Epithelial cell of esophagus (primary cell): ENCODE measurements at regions not wholly inside any gene's neighbourhood (a gene's known extent, or its start where the extent isn't known, plus 50 kb on each side); places are given as distances from the start of the nearest gene placed in this dataset.
A peak's percentile ranks its signal among the peaks of the same experiment; 100 is the strongest.

Experiments
- DNase-seq: peaks from one replicate; pipeline ENCODE4 v3.0.0; 2010; ENCODE audit warnings: low read depth
- H3K4me3 ChIP-seq: 2 replicates; pipeline ENCODE4 v1.5.1; 2011; ENCODE audit warnings: mild to moderate bottlenecking, low read length, control low read depth
- CTCF ChIP-seq: IDR thresholded peaks from 2 replicates; pipeline ENCODE4 v1.5.1; 2011; ENCODE audit warnings: low read depth, mild to moderate bottlenecking, low read length, control low read depth, inconsistent platforms; ENCODE audit not compliant: insufficient read depth; ENCODE audit errors: missing control alignments

DNA sequence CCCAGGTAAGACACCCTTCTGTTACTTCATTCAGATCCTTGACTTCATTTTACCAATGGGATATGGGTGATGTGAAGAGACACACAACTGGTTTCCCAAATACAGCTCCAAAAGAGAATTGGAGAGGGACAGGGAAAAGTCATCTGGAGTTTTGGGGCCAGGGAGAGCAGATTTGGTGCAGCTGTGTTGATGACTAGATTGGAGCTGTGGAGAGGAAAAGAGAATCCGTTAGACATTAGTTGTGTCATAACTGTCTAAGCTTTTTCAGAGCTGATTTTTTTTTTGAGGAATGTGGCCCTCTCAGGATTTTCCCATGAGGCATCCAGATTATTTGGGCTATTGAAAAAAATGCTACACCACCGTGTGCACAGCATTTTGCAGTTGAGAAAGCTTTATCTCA is 423.4 kb downstream of the DMAC1 start:
- DNase-seq: no peak
- TF ChIP-seq CTCF: no peak

DNA sequence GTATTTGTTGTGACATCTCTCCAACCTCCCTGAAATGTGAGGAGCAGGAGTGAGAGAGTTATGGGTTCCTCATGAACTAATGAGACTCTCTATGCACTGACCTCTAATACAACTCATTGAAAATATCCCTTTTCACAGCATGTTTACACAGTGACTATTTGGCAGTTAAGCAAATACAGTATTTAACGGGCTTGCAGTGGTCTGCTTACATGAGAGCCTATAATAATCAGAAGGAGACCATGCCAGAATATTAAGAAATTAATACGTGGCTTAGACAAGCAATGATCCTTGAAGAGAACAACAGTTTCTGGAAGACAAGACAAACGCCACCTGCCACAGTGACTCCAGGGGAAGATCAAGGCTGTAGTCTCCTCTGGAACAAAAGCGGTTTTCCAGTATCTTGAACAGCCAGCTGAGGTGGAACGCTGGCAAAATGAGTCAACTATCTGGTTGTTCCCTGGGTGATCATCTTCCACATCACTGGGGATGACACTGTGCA is 424.5 kb downstream of the DMAC1 start:
- no peak for DNase-seq
- TF ChIP-seq CTCF: no peak
- H3K4me3 ChIP-seq: no peak overlapping the region

More for the DNA sequence above, 423.4 kb downstream of the DMAC1 start:
- no peak overlapping the region for H3K4me3 ChIP-seq

DNA sequence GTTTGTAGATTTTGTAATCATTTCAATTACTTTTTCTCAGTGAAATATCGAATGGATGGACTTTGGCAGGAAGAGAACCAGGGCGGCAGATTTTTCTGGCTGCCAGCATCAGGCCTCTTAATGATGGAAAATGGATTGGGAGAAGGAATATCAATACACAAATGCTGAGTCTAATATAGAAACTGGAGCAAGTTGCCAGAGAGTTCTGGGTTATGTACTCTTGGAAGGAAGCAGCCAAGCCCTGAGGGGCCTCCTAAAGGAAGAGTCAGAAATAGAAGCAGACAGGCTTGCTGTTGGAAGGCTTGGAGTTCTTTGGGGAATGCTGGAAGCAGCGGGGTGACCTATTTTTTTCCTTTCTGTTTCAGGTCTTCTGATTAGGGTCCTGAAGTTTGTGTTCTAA is 428.6 kb downstream of the DMAC1 start:
- TF ChIP-seq CTCF: no peak
- DNase-seq: no peak
- H3K4me3 ChIP-seq: no peak overlapping the region

GRCh38 chr9:7370381-7370780 is 429.2 kb downstream of the DMAC1 start:
- H3K4me3 ChIP-seq: no peak overlapping the region
- TF ChIP-seq CTCF: no peak
- DNase-seq: no peak

GRCh38 chr9:7369384-7369821 is 430.2 kb downstream of the DMAC1 start:
- no peak for TF ChIP-seq CTCF
- H3K4me3 ChIP-seq: no peak overlapping the region
- DNase-seq: no peak

DNA sequence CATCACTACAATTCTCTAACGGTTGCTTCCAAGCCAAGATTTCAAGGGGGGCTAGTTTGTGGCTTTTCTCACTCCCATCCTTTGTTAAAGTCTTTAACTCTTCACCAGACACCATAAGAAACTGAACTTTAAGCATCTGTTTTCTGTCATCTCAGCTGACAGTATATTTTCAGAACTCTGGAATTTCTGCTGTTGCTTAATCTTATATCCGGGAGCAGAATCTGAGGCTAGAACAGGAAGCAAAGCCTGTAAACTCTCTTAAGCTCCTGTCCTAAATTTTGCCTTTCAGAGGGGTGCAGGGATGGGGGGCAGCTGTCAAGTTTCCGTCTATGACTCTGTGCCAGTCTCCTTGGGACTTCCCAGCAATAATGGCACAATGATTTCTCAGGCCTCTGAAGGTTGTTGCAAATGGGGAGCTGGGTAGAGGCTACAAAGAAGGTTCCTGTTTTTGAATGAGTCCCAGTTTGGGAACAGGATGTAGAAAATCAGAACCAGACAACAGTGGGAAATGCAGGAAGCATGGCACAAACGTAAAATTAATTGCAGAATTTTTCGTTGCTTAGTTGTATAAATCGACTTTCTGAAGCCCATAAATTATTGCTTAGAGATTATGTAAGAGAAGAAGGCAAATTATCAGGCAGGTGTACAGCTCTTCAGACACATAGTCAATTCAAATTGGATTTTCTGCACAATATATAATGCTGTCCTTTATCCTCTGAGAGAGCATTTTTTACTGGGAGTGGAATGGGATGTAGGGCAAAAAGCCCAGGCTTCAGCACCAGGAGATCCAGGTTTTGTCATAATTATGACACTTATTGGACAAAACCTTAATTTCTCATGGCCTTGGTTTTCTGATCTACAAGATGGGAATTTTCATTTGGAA is 430.9 kb downstream of the DMAC1 start:
- peak; percentile 36 for DNase-seq
- no peak for TF ChIP-seq CTCF
- H3K4me3 ChIP-seq: no peak overlapping the region
